NB4 (cell line): ENCODE measurements at regions not wholly inside any gene's neighbourhood (a gene's known extent, or its start where the extent isn't known, plus 50 kb on each side); places are given as distances from the start of the nearest gene placed in this dataset.
"Not testable (repeated sequence)": the region's sequence is repeated elsewhere in the genome, so short reads cannot be mapped to it uniquely, and the experiment has no call there.

Experiments
- MYC ChIP-seq: IDR thresholded peaks from 2 replicates; pipeline ENCODE4 v1.6.1; 2011; ENCODE audit warnings: low read depth, low read length
- POLR2A ChIP-seq: IDR thresholded peaks from 2 replicates; pipeline ENCODE4 v1.6.1; 2011; ENCODE audit warnings: mild to moderate bottlenecking; ENCODE audit not compliant: insufficient read length; ENCODE audit errors: extremely low read depth
- TF ChIP-seq, protein P1 (sequence below): IDR thresholded peaks from one replicate; pipeline ENCODE4 v1.5.1; 2012; ENCODE audit warnings: low read depth, low read length
- TF ChIP-seq, protein P2 (sequence below): IDR thresholded peaks from 2 replicates; pipeline ENCODE4 v1.6.1; 2011; ENCODE audit warnings: low read depth, low read length

GRCh38 chr16:32915346-32915745, 239.4 kb upstream of the TP53TG3 start:
- TF ChIP-seq, protein P1, sequence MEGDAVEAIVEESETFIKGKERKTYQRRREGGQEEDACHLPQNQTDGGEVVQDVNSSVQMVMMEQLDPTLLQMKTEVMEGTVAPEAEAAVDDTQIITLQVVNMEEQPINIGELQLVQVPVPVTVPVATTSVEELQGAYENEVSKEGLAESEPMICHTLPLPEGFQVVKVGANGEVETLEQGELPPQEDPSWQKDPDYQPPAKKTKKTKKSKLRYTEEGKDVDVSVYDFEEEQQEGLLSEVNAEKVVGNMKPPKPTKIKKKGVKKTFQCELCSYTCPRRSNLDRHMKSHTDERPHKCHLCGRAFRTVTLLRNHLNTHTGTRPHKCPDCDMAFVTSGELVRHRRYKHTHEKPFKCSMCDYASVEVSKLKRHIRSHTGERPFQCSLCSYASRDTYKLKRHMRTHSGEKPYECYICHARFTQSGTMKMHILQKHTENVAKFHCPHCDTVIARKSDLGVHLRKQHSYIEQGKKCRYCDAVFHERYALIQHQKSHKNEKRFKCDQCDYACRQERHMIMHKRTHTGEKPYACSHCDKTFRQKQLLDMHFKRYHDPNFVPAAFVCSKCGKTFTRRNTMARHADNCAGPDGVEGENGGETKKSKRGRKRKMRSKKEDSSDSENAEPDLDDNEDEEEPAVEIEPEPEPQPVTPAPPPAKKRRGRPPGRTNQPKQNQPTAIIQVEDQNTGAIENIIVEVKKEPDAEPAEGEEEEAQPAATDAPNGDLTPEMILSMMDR = not testable (repeated sequence)
- not testable (repeated sequence) for TF ChIP-seq POLR2A, MYC
- TF ChIP-seq, protein P2, sequence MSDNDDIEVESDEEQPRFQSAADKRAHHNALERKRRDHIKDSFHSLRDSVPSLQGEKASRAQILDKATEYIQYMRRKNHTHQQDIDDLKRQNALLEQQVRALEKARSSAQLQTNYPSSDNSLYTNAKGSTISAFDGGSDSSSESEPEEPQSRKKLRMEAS = not testable (repeated sequence)
